ENCODE measurements at regions not wholly inside any gene's neighbourhood (a gene's known extent, or its start where the extent isn't known, plus 50 kb on each side); places are given as distances from the start of the nearest gene placed in this dataset.
"Not testable (repeated sequence)": the region's sequence is repeated elsewhere in the genome, so short reads cannot be mapped to it uniquely, and the experiment has no call there.

- no peak for DNase-seq (ENCODE audit: low spot score)
- CTCF ChIA-PET, result no interaction called here
- H3K27ac ChIP-seq, result no peak overlapping the region
- no peak for TF ChIP-seq CTCF (conservative IDR thresholded peaks at IDR 0.05; ENCODE audit: low read depth)
- POLR2A ChIA-PET (ENCODE audit: low non-redundant PET), result no interaction called here
Measured at GRCh38 chr10:10734356-10735064, 283.2 kb upstream of the CELF2 start.

GRCh38 chr10:10745291-10745690 is 272.4 kb upstream of the CELF2 start:
- no peak for DNase-seq (ENCODE audit: low spot score)
- POLR2A ChIA-PET (ENCODE audit: low non-redundant PET), result no interaction called here
- CTCF ChIA-PET, result no interaction called here

GRCh38 chr10:10755490-10755889 is 262.2 kb upstream of the CELF2 start:
- TF ChIP-seq CTCF (conservative IDR thresholded peaks at IDR 0.05; ENCODE audit: low read depth), result no peak
- POLR2A ChIA-PET (ENCODE audit: low non-redundant PET), result no interaction called here
- H3K27ac ChIP-seq, result no peak overlapping the region
- CTCF ChIA-PET, result no interaction called here
- no peak for DNase-seq (ENCODE audit: low spot score)

More at GRCh38 chr10:10745291-10745690, 272.4 kb upstream of the CELF2 start:
- no peak for TF ChIP-seq CTCF (conservative IDR thresholded peaks at IDR 0.05; ENCODE audit: low read depth)
- H3K27ac ChIP-seq, result no peak overlapping the region

- ChIA-PET POLR2A (ENCODE audit: low non-redundant PET) (no interaction called here), CTCF (no interaction called here)
- TF ChIP-seq CTCF (conservative IDR thresholded peaks at IDR 0.05; ENCODE audit: low read depth), result no peak
- no peak overlapping the region for H3K27ac ChIP-seq
- DNase-seq (ENCODE audit: low spot score), result no peak
Measured at GRCh38 chr10:10758306-10758705, 259.4 kb upstream of the CELF2 start.

GRCh38 chr10:10759806-10760205 is 257.9 kb upstream of the CELF2 start:
- DNase-seq (ENCODE audit: low spot score); H3K27ac ChIP-seq; CTCF ChIA-PET; POLR2A ChIA-PET (ENCODE audit: low non-redundant PET): not testable (repeated sequence)

GRCh38 chr10:10765017-10765416 is 252.7 kb upstream of the CELF2 start:
- CTCF ChIA-PET, result no interaction called here
- TF ChIP-seq CTCF (conservative IDR thresholded peaks at IDR 0.05; ENCODE audit: low read depth), result no peak
- no peak for DNase-seq (ENCODE audit: low spot score)
- H3K27ac ChIP-seq, result no peak overlapping the region
- POLR2A ChIA-PET (ENCODE audit: low non-redundant PET), result no interaction called here

GRCh38 chr10:10772411-10772810 is 245.3 kb upstream of the CELF2 start:
- H3K27ac ChIP-seq, result no peak overlapping the region
- no peak for TF ChIP-seq CTCF (conservative IDR thresholded peaks at IDR 0.05; ENCODE audit: low read depth)
- DNase-seq (ENCODE audit: low spot score), result no peak
- ChIA-PET CTCF (interaction anchor here (0.6 to 0.7 kb wide), 3 partner anchors 8 to 986 kb away, joined by 3 to 4 read pairs (median 3); no protein-coding TSS in a partner anchor), POLR2A (ENCODE audit: low non-redundant PET) (no interaction called here)

Measured in RWPE1 (cell line).